ENCODE measurements at regions not wholly inside any gene's neighbourhood (a gene's known extent, or its start where the extent isn't known, plus 50 kb on each side); places are given as distances from the start of the nearest gene placed in this dataset.

GRCh38 chr7:113373863-113374262 is 255.5 kb upstream of the SMIM30 start:
- Histone ChIP-seq H3K27me3 (ENCODE audit: insufficient read depth, low read length) (no peaks in the 10 kb centered on the region), H3K79me2 (ENCODE audit: control insufficient read depth, insufficient read depth, low read length, poor library complexity) (no peaks in the 10 kb centered on the region), H3K9me3 (ENCODE audit: insufficient read depth, low read depth, low read length) (no peaks in the 10 kb centered on the region), H3K9ac (ENCODE audit: low read length) (no peak overlapping the region), H3K14ac (ENCODE audit: low read length) (no peak overlapping the region), H3K27ac (ENCODE audit: low read depth, low read length) (no peak overlapping the region), H2BK5ac (ENCODE audit: low read depth, low read length, poor library complexity) (no peak overlapping the region), H3K4me2 (ENCODE audit: low read length) (no peak overlapping the region), H2AFZ (ENCODE audit: insufficient read depth, low read length, poor library complexity) (no peak overlapping the region), H3K79me1 (ENCODE audit: low read length) (no peaks in the 10 kb centered on the region), H2BK12ac (ENCODE audit: low read length) (no peak overlapping the region), H3K18ac (ENCODE audit: low read length) (no peak overlapping the region), H2AK5ac (ENCODE audit: low read length) (no peak overlapping the region), H3K4me3 (ENCODE audit: low read depth, low read length) (no peak overlapping the region), H3K4me1 (ENCODE audit: control insufficient read depth in 1 of 2, insufficient read depth in 2 of 2, low read length in 2 of 2) (no peaks in the 10 kb centered on the region), H3K23ac (ENCODE audit: low read length) (no peak overlapping the region), H3K4ac (ENCODE audit: low read depth, low read length) (no peak overlapping the region), H4K8ac (ENCODE audit: low read depth, low read length) (no peak overlapping the region), H4K12ac (ENCODE audit: low read depth, low read length) (no peak overlapping the region), H2BK120ac (ENCODE audit: insufficient read depth, low read length, poor library complexity) (no peak overlapping the region), H3K36me3 (ENCODE audit: control insufficient read depth in 1 of 2, insufficient read depth in 2 of 2, low read length in 2 of 2) (no peaks in the 10 kb centered on the region), H4K91ac (ENCODE audit: low read depth, low read length) (no peak overlapping the region)
- WGBS (ENCODE audit: extremely low coverage, insufficient coverage, insufficient read length) = no CpG with 5 or more reads among the region's 2 CpGs
- peak in 1 of 2 donors; percentile 2 for DNase-seq

- Histone ChIP-seq H2AFZ (ENCODE audit: insufficient read depth, low read length, poor library complexity) (no peak overlapping the region), H3K4me1 (ENCODE audit: control insufficient read depth in 1 of 2, insufficient read depth in 2 of 2, low read length in 2 of 2) (peaks cover 0 to under 1% of the 10 kb centered on the region in 2 experiments), H3K9me3 (ENCODE audit: insufficient read depth, low read depth, low read length) (no peaks in the 10 kb centered on the region), H2BK5ac (ENCODE audit: low read depth, low read length, poor library complexity) (no peak overlapping the region), H3K36me3 (ENCODE audit: control insufficient read depth in 1 of 2, insufficient read depth in 2 of 2, low read length in 2 of 2) (no peaks in the 10 kb centered on the region), H3K27ac (ENCODE audit: low read depth, low read length) (no peak overlapping the region), H3K9ac (ENCODE audit: low read length) (no peak overlapping the region), H3K79me1 (ENCODE audit: low read length) (peaks cover 2% of the 10 kb centered on the region), H3K14ac (ENCODE audit: low read length) (no peak overlapping the region), H3K27me3 (ENCODE audit: insufficient read depth, low read length) (no peaks in the 10 kb centered on the region), H4K12ac (ENCODE audit: low read depth, low read length) (no peak overlapping the region), H2BK12ac (ENCODE audit: low read length) (no peak overlapping the region), H3K4me3 (ENCODE audit: low read depth, low read length) (no peak overlapping the region), H3K23ac (ENCODE audit: low read length) (no peak overlapping the region), H4K8ac (ENCODE audit: low read depth, low read length) (no peak overlapping the region), H2AK5ac (ENCODE audit: low read length) (no peak overlapping the region), H4K91ac (ENCODE audit: low read depth, low read length) (no peak overlapping the region), H3K79me2 (ENCODE audit: control insufficient read depth, insufficient read depth, low read length, poor library complexity) (no peaks in the 10 kb centered on the region), H3K4me2 (ENCODE audit: low read length) (no peak overlapping the region), H3K18ac (ENCODE audit: low read length) (no peak overlapping the region), H2BK120ac (ENCODE audit: insufficient read depth, low read length, poor library complexity) (no peak overlapping the region), H3K4ac (ENCODE audit: low read depth, low read length) (no peak overlapping the region)
- WGBS (ENCODE audit: extremely low coverage, insufficient coverage, insufficient read length) = no CpG with 5 or more reads among the region's 4 CpGs
- no peak for DNase-seq
Measured at GRCh38 chr7:113371416-113372043, 253.2 kb upstream of the SMIM30 start.

GRCh38 chr7:113370910-113371309 is 252.6 kb upstream of the SMIM30 start:
- WGBS (ENCODE audit: extremely low coverage, insufficient coverage, insufficient read length) = no CpG with 5 or more reads among the region's 2 CpGs
- no peaks in the 10 kb centered on the region for H3K79me2 ChIP-seq (ENCODE audit: control insufficient read depth, insufficient read depth, low read length, poor library complexity)
- no peaks in the 10 kb centered on the region for H3K27me3 ChIP-seq (ENCODE audit: insufficient read depth, low read length)
- no peak overlapping the region for H3K4me3 ChIP-seq (ENCODE audit: low read depth, low read length)
- H3K9ac ChIP-seq (ENCODE audit: low read length) = no peak overlapping the region
- H3K4me2 ChIP-seq (ENCODE audit: low read length) = no peak overlapping the region
- no peak overlapping the region for H3K23ac ChIP-seq (ENCODE audit: low read length)
- H3K18ac ChIP-seq (ENCODE audit: low read length) = no peak overlapping the region
- H2AFZ ChIP-seq (ENCODE audit: insufficient read depth, low read length, poor library complexity) = no peak overlapping the region
- H3K36me3 ChIP-seq (ENCODE audit: control insufficient read depth in 1 of 2, insufficient read depth in 2 of 2, low read length in 2 of 2) = no peaks in the 10 kb centered on the region
- no peak overlapping the region for H4K8ac ChIP-seq (ENCODE audit: low read depth, low read length)
- no peak overlapping the region for H2AK5ac ChIP-seq (ENCODE audit: low read length)
- no peak overlapping the region for H3K4ac ChIP-seq (ENCODE audit: low read depth, low read length)
- no peak overlapping the region for H2BK12ac ChIP-seq (ENCODE audit: low read length)
- H4K91ac ChIP-seq (ENCODE audit: low read depth, low read length) = no peak overlapping the region
- no peak overlapping the region for H2BK5ac ChIP-seq (ENCODE audit: low read depth, low read length, poor library complexity)
- H3K9me3 ChIP-seq (ENCODE audit: insufficient read depth, low read depth, low read length) = no peaks in the 10 kb centered on the region
- H3K79me1 ChIP-seq (ENCODE audit: low read length) = peaks cover 2% of the 10 kb centered on the region
- H2BK120ac ChIP-seq (ENCODE audit: insufficient read depth, low read length, poor library complexity) = no peak overlapping the region
- DNase-seq = no peak
- peaks cover 0 to 1% of the 10 kb centered on the region in 2 experiments for H3K4me1 ChIP-seq (ENCODE audit: control insufficient read depth in 1 of 2, insufficient read depth in 2 of 2, low read length in 2 of 2)
- H3K27ac ChIP-seq (ENCODE audit: low read depth, low read length) = no peak overlapping the region
- H3K14ac ChIP-seq (ENCODE audit: low read length) = no peak overlapping the region
- no peak overlapping the region for H4K12ac ChIP-seq (ENCODE audit: low read depth, low read length)

GRCh38 chr7:113368256-113368655 is 249.9 kb upstream of the SMIM30 start:
- DNase-seq = no peak

More at GRCh38 chr7:113368256-113368655, 249.9 kb upstream of the SMIM30 start:
- no peak overlapping the region for H2BK12ac ChIP-seq (ENCODE audit: low read length)
- no peak overlapping the region for H2AK5ac ChIP-seq (ENCODE audit: low read length)
- H4K8ac ChIP-seq (ENCODE audit: low read depth, low read length) = no peak overlapping the region
- no peak overlapping the region for H2BK120ac ChIP-seq (ENCODE audit: insufficient read depth, low read length, poor library complexity)
- no peaks in the 10 kb centered on the region for H3K36me3 ChIP-seq (ENCODE audit: control insufficient read depth in 1 of 2, insufficient read depth in 2 of 2, low read length in 2 of 2)
- no peaks in the 10 kb centered on the region for H3K27me3 ChIP-seq (ENCODE audit: insufficient read depth, low read length)
- H3K4me2 ChIP-seq (ENCODE audit: low read length) = no peak overlapping the region
- no CpG with 5 or more reads among the region's 1 CpG for WGBS (ENCODE audit: extremely low coverage, insufficient coverage, insufficient read length)
- H3K4me1 ChIP-seq (ENCODE audit: control insufficient read depth in 1 of 2, insufficient read depth in 2 of 2, low read length in 2 of 2) = peaks cover 0 to 4% of the 10 kb centered on the region in 2 experiments
- H3K9me3 ChIP-seq (ENCODE audit: insufficient read depth, low read depth, low read length) = no peaks in the 10 kb centered on the region
- H2AFZ ChIP-seq (ENCODE audit: insufficient read depth, low read length, poor library complexity) = no peak overlapping the region
- no peak overlapping the region for H3K23ac ChIP-seq (ENCODE audit: low read length)
- no peak overlapping the region for H2BK5ac ChIP-seq (ENCODE audit: low read depth, low read length, poor library complexity)
- H3K18ac ChIP-seq (ENCODE audit: low read length) = no peak overlapping the region
- H3K4me3 ChIP-seq (ENCODE audit: low read depth, low read length) = no peak overlapping the region
- no peak overlapping the region for H4K91ac ChIP-seq (ENCODE audit: low read depth, low read length)
- H4K12ac ChIP-seq (ENCODE audit: low read depth, low read length) = no peak overlapping the region
- H3K79me2 ChIP-seq (ENCODE audit: control insufficient read depth, insufficient read depth, low read length, poor library complexity) = no peaks in the 10 kb centered on the region
- H3K79me1 ChIP-seq (ENCODE audit: low read length) = peaks cover 3% of the 10 kb centered on the region
- no peak overlapping the region for H3K27ac ChIP-seq (ENCODE audit: low read depth, low read length)
- H3K4ac ChIP-seq (ENCODE audit: low read depth, low read length) = no peak overlapping the region
- H3K14ac ChIP-seq (ENCODE audit: low read length) = no peak overlapping the region
- H3K9ac ChIP-seq (ENCODE audit: low read length) = no peak overlapping the region
